ENCODE measurements at regions not wholly inside any gene's neighbourhood (a gene's known extent, or its start where the extent isn't known, plus 50 kb on each side); places are given as distances from the start of the nearest gene placed in this dataset.

DNA sequence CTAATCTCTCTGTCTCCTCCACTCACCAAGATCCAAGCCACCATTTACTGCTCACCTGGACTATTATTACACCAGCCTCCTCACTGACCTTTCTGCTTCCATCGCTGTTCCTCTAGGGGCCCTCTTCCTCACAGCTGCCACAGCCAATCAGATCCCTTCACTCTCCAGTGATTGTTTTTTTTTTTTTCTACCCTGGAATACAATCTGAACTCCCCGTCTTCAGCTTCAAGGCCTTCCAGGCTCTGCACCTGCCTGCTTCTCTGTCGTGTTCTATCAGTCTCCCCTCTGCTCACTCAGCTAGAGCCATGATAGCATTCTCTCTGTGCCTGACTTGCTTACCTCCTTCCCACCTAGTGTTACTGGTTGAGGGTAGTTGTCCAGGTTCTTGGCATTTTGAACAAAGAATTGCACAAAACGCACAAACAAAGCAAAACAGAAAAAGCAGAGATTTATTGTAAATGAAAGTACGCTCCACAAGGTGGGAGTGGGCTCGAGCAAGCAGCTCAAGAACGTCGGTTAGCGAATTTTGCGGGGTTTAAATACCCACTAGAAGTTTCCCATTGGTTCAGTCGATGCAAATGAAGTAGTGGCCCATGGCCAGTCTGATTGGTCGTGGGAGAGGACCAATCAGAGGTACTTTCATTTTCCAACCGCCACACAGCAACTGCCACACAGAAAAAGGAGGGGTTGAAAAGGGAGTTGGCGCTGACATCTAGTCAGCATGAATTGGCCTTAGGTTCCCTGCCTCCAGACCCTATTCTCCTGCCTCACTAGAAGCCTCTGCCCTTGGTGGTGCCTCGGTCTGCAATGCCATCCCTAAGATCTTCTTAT lies 188.9 kb downstream of the TLE3 start:
- Mint-ChIP-seq H3K4me1 (no peaks in the 10 kb centered on the region), H3K27ac (no peak overlapping the region), H3K36me3 (ENCODE audit: low read depth) (no peaks in the 10 kb centered on the region), H3K9me3 (no peaks in the 10 kb centered on the region), H3K4me3 (no peak overlapping the region), H3K27me3 (no peaks in the 10 kb centered on the region)
- ATAC-seq (replicated peaks), result no peak

DNA sequence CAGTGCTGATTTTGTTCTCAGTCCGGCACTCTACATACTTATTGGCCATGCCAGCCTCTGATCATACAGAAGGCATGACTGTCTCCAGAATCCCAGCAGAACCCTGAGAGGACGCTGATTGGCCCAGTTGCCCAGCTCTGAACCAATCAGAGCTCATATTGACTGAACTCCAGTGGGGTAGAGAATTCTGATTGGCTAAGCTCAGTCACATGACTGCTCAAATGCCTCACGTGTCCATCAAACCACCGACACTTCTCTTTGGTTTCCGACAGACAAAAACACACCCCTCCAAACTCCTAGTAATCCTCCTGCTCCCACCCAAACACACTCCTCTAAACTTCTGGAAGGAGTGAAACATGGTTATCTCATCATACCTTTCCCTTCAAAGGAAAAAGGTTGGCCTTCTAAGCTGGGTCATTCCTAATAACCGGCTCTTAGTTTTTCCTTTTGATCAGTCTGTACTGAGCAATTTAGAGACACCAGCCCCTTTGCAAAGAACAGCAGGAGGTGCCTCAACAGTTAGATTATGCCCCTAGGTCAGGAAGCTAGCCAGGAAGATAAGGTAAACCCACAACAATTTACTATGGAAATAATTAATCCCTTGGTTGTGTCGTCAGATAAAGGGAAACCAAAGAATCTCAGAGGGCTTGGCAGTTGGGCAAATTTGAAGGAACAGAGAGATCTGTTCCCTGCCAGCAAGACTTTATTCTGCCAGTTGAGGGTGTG lies 187.8 kb downstream of the TLE3 start:
- no peaks in the 10 kb centered on the region for H3K4me1 Mint-ChIP-seq

DNA sequence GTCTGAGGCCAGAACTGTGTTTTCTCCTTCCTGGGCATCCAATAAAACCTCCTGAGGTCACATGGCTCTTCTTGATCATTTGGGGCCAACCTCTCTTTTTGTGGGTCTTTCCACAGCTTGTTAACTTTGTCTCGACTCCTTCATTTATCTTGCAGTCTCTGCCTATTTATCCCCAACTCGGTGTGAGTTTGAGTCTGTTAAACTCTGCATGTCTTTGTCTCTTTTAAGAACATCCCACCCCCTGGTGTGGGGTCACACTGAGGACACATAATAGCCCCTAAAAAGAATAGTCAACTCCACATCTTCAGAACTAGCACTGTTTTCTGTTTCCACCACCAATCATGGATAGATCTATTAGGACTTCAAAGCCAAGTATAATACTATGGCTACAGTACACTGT lies 187.2 kb downstream of the TLE3 start:
- Mint-ChIP-seq H3K4me3 (no peak overlapping the region), H3K27ac (peak overlapping the region; percentile 3), H3K9me3 (no peaks in the 10 kb centered on the region), H3K36me3 (ENCODE audit: low read depth) (no peaks in the 10 kb centered on the region), H3K4me1 (no peaks in the 10 kb centered on the region), H3K27me3 (no peaks in the 10 kb centered on the region)
- no peak for ATAC-seq (replicated peaks)

More for the DNA sequence above, 187.8 kb downstream of the TLE3 start:
- Mint-ChIP-seq H3K27me3 (no peaks in the 10 kb centered on the region), H3K27ac (no peak overlapping the region), H3K36me3 (ENCODE audit: low read depth) (no peaks in the 10 kb centered on the region), H3K4me3 (no peak overlapping the region), H3K9me3 (no peaks in the 10 kb centered on the region)
- no peak for ATAC-seq (replicated peaks)

DNA sequence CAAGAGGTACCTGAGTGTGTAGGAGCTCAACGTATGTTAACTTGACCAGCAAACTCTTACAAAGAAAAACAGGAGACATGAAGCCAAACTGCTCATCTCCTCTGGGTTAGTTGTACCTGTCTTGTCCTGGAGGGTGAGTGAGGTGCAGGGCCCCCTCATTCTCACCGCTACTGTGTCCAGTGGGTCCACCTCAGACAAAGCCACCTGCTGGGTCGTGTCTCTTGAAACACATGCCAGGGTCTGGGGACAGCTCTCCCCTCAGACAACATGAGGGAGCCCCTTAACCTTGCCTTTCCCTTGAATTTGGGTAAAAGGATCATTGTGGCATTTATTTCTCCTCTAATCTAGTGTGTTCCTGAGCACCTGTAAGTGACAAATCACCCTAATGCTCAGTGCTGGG lies 185.6 kb downstream of the TLE3 start:
- no peaks in the 10 kb centered on the region for H3K4me1 Mint-ChIP-seq
- H3K4me3 Mint-ChIP-seq, result no peak overlapping the region
- H3K27ac Mint-ChIP-seq, result no peak overlapping the region
- no peak for ATAC-seq (replicated peaks)
- H3K27me3 Mint-ChIP-seq, result no peaks in the 10 kb centered on the region
- H3K9me3 Mint-ChIP-seq, result no peaks in the 10 kb centered on the region
- H3K36me3 Mint-ChIP-seq (ENCODE audit: low read depth), result no peaks in the 10 kb centered on the region

DNA sequence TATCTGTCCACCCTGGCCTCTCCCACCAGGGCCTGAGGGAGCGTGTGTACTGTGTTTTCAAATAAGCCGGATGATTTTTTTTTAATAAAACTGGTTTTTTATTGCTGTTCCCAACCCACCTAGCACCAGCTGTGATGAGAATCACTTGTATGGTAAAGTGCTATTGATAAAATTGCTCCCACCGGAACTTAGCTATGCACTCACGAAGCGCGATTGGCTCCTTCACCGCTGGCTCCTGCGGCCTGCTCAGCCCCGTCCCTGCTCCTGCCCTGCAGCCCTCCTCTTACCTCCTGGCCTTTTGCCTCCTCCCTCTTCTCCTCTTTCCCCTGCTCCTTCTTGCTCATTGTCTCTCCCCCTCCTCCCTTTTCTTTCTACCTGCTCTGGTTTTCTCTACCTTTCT lies 183.7 kb downstream of the TLE3 start:
- no peak for ATAC-seq (replicated peaks)
- Mint-ChIP-seq H3K4me3 (no peak overlapping the region), H3K36me3 (ENCODE audit: low read depth) (no peaks in the 10 kb centered on the region), H3K4me1 (no peaks in the 10 kb centered on the region), H3K27ac (no peak overlapping the region), H3K27me3 (no peaks in the 10 kb centered on the region), H3K9me3 (no peaks in the 10 kb centered on the region)

DNA sequence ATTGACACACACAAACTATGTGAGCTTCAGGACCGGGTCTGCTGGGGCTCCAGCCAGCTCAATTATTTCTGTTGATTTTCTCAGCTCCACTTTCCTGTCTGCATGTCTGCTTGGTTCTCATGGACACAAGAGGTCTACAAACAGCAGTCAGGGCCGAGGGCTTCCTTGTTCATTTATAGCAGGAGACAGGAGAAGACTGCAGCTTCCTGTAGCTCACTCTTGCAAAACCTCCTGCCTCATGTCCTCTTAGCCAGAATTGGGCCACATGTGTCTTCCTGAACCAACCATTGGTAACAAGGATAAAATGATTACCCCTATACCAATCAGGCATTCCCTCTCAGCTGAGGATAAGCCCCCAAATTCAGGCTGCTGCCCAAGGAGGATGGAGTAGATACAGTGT lies 182.8 kb downstream of the TLE3 start:
- H3K27ac Mint-ChIP-seq, result no peak overlapping the region
- no peaks in the 10 kb centered on the region for H3K4me1 Mint-ChIP-seq
- H3K27me3 Mint-ChIP-seq, result no peaks in the 10 kb centered on the region
- ATAC-seq (replicated peaks), result no peak
- no peaks in the 10 kb centered on the region for H3K9me3 Mint-ChIP-seq
- no peak overlapping the region for H3K4me3 Mint-ChIP-seq
- H3K36me3 Mint-ChIP-seq (ENCODE audit: low read depth), result no peaks in the 10 kb centered on the region

DNA sequence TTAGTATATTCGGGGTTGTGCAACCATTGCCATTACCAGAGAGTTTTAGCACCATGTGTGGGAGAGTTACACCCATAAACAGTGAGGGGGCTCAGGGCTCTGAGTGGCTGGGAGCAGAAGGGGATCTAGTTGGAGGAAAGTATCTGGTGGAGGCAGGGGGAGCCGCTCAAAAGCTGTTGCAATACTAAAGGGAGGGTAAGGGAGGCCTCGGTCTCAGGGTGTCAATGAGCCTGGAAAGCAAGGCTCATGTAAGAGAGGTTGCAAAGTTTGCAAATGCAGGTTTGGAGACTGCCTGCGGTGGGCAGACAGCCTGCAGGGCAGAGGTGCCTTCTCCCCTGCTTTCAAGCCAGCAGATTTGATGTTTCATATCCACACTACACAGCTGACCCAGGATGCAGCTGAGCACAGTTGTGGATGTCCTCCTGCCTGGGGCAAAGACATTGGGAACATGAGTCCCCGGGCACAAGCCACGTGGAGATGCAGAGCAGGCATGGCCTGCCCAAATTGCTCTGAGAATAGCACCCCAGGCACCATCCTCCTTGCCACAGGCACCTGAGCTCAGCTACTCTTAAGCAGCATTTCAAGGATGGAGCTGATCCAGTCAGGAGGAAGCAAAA lies 181.4 kb downstream of the TLE3 start:
- no peaks in the 10 kb centered on the region for H3K36me3 Mint-ChIP-seq (ENCODE audit: low read depth)
- H3K27ac Mint-ChIP-seq, result no peak overlapping the region
- H3K4me1 Mint-ChIP-seq, result no peaks in the 10 kb centered on the region
- H3K4me3 Mint-ChIP-seq, result no peak overlapping the region
- H3K27me3 Mint-ChIP-seq, result no peaks in the 10 kb centered on the region
- ATAC-seq (replicated peaks), result no peak
- no peaks in the 10 kb centered on the region for H3K9me3 Mint-ChIP-seq

DNA sequence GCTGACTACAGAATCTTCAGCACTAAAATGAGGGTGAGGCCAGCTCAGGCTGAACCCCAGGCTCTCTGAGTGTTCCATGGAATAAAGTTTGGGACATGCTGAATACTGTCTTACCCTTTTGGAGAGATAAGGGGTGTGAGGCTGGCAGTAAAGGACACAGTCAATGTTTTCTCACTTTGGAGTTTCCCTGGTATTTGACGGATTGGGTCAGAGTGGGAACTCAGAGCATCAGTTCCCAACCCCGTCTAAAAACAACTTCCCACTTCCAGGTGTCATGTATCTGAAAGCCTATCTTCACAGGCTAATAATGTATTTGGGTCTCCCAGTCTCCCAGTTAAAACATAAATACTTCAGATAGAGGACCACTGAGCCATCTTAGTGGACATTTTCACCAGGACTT lies 180.7 kb downstream of the TLE3 start:
- no peak overlapping the region for H3K27ac Mint-ChIP-seq
- ATAC-seq (replicated peaks), result no peak
- no peaks in the 10 kb centered on the region for H3K4me1 Mint-ChIP-seq
- no peak overlapping the region for H3K4me3 Mint-ChIP-seq
- no peaks in the 10 kb centered on the region for H3K36me3 Mint-ChIP-seq (ENCODE audit: low read depth)
- H3K27me3 Mint-ChIP-seq, result no peaks in the 10 kb centered on the region
- H3K9me3 Mint-ChIP-seq, result no peaks in the 10 kb centered on the region

DNA sequence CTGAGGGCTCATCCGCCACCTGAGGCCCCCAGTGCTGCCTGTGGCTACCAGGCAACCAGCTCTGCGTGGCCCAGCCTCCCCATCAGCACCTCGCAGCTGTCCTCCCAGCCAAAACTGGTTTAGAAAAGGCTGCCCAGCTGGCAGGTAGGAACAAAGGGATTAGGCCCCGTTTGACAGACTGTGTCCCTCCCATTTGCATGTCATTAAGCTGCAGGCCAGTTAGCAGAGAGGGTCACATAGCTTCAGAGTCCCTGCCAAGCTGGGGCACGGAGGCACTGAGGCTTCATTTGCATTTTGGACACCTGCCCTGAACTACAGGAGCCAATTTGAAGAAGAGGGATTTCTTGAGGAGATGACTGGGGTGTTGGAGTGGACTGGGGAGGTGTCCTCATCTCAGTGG lies 177.9 kb downstream of the TLE3 start:
- Mint-ChIP-seq H3K4me1 (no peaks in the 10 kb centered on the region), H3K27me3 (no peaks in the 10 kb centered on the region), H3K9me3 (peaks cover 11% of the 10 kb centered on the region), H3K27ac (no peak overlapping the region), H3K36me3 (ENCODE audit: low read depth) (no peaks in the 10 kb centered on the region), H3K4me3 (no peak overlapping the region)
- ATAC-seq (replicated peaks), result no peak

DNA sequence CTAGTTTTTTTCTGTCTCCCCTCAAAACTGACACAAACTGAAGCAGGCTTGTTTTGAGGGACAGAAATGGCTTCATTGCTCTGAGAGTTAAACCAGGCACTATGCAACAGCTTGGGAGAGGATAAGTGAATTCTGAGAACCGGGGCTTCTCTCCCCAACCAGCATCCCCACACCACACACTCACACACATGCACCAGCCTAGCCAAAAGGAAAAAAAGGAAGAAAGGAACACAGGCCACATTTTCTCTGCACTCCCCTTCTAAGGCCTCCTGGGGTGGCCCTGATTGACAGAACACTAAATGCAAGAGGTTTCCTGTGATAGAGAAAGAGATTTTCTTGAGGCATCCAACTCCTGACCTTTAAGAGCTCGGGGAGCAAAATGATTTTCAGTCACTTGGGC lies 177.5 kb downstream of the TLE3 start:
- H3K4me3 Mint-ChIP-seq, result no peak overlapping the region

DNA sequence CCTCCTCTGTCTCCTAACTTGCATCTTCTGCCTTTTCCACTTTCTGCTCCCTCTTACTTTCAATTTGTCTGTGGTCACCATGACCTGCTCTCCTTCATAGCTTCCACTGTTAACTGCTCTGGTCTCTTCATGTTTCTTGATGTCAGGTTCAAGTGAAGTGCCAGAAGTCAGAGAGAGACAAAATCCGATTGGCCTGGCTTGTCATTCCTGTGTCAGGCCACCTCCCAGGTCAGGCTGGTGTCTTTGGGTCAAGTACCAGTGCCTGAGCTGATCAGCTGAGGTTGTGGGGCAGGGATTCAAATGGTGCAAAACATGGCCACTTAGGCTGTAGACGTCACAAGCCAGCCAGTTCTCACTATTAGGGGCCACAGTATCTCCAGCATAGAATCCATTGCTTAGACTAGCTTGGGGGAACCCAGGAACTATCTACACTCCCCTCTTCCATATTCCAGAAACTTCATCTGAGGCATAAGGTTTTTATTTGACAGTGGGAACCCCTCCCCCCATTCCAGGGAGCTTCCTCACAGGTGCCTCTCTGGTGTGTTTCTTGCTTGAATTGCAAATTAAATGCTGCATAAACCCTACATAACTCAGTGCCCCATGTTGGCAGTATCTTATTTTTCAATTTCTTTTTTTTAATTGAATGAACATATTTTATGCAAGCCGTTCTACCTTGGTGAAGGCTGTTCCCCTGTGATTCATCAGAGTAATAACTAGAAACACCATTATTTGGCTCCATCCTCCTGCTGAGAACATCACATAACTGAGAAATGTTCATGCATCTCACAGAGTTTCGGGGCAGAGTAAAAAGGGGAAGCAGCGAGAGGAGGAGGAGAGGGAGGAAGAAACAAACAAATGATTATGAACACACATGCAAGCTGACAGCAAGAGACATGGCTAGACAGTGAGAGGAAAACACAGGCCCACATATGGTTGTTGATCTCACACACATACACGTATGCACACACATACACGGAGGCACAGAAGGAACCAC lies 175.8 kb downstream of the TLE3 start:
- H3K36me3 Mint-ChIP-seq (ENCODE audit: low read depth), result no peaks in the 10 kb centered on the region

More for the DNA sequence above, 177.5 kb downstream of the TLE3 start:
- Mint-ChIP-seq H3K27ac (no peak overlapping the region), H3K9me3 (peaks cover 11% of the 10 kb centered on the region), H3K27me3 (no peaks in the 10 kb centered on the region), H3K36me3 (ENCODE audit: low read depth) (no peaks in the 10 kb centered on the region), H3K4me1 (no peaks in the 10 kb centered on the region)
- ATAC-seq (replicated peaks), result no peak

DNA sequence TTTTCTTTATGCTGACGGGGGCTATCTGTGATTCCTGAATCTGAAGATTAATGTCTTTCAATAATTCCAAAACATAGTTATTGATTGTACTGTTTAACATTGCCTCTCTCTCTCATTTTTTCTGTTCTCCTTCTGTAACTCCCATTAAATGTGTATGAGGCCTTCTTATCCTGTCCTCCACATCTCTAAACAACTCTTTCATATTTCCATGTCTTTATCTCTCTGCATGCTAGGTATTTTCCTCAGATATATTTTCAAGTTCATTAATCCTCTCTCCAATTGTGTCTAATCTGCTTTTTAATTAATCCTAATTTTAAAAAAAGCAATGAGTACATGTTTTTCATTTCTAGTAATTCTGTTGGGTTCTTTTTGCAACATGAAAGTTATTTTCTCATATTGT lies 173.2 kb downstream of the TLE3 start:
- no peak for ATAC-seq (replicated peaks)
- H3K4me1 Mint-ChIP-seq, result no peaks in the 10 kb centered on the region
- no peak overlapping the region for H3K4me3 Mint-ChIP-seq
- peaks cover 15% of the 10 kb centered on the region for H3K9me3 Mint-ChIP-seq
- H3K27ac Mint-ChIP-seq, result no peak overlapping the region
- H3K27me3 Mint-ChIP-seq, result peaks cover 4% of the 10 kb centered on the region
- H3K36me3 Mint-ChIP-seq (ENCODE audit: low read depth), result no peaks in the 10 kb centered on the region

More for the DNA sequence above, 175.8 kb downstream of the TLE3 start:
- ATAC-seq (replicated peaks), result no peak
- peaks cover 11% of the 10 kb centered on the region for H3K9me3 Mint-ChIP-seq
- H3K4me1 Mint-ChIP-seq, result no peaks in the 10 kb centered on the region
- no peaks in the 10 kb centered on the region for H3K27me3 Mint-ChIP-seq
- H3K4me3 Mint-ChIP-seq, result no peak overlapping the region
- no peak overlapping the region for H3K27ac Mint-ChIP-seq

DNA sequence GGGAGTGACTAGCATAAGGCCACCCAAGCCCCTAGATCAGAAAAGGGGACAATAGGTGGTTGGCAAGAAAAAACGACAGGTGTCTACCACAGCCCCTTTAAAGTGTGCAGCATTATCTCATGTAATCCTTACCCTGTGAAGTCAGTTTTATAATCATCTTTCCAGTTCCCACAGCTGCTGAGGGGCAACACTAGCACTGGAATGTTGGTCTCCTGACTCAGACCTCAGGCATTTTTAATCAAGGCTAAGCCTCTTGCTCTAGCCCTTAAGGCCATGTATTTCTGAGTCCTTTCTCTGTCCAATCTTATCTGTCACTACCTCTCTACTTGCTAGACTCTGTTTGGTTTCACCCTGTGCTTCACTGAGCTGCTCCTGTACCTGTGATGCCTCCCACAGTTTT lies 171.7 kb downstream of the TLE3 start:
- H3K4me1 Mint-ChIP-seq, result no peaks in the 10 kb centered on the region
- no peak overlapping the region for H3K4me3 Mint-ChIP-seq
- no peaks in the 10 kb centered on the region for H3K36me3 Mint-ChIP-seq (ENCODE audit: low read depth)
- peaks cover 18% of the 10 kb centered on the region for H3K9me3 Mint-ChIP-seq
- peaks cover 8% of the 10 kb centered on the region for H3K27me3 Mint-ChIP-seq
- no peak for ATAC-seq (replicated peaks)
- no peak overlapping the region for H3K27ac Mint-ChIP-seq

DNA sequence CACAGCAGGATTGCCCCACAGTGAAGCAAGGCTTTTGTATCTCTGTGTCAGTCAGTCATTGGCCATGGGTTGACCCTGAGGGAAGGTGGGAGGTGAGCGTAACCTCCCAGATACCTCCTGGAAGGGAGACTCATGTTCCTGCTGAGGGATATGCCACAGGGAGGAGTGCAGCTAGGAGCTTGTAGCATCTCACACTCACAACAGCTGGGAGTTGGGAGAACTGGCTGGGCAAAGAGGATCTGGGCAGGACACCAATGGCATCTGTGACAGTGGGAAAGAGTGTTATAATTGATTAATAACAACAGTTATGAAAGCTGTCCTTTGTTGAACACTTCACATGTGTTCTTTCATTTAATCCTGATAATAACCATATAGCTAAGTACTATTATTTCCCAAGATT lies 171.0 kb downstream of the TLE3 start:
- Mint-ChIP-seq H3K27ac (no peak overlapping the region), H3K4me3 (no peak overlapping the region), H3K36me3 (ENCODE audit: low read depth) (no peaks in the 10 kb centered on the region), H3K4me1 (no peaks in the 10 kb centered on the region), H3K9me3 (peaks cover 18% of the 10 kb centered on the region), H3K27me3 (peaks cover 8% of the 10 kb centered on the region)
- ATAC-seq (replicated peaks), result no peak

Measured in activated T-helper 17 cell treated with anti-CD3 and anti-CD28 coated beads, Interleukin-2, amount 50 U/mL, for 72 hours (primary cell).